ENCODE measurements at regions not wholly inside any gene's neighbourhood (a gene's known extent, or its start where the extent isn't known, plus 50 kb on each side); places are given as distances from the start of the nearest gene placed in this dataset.

DNA sequence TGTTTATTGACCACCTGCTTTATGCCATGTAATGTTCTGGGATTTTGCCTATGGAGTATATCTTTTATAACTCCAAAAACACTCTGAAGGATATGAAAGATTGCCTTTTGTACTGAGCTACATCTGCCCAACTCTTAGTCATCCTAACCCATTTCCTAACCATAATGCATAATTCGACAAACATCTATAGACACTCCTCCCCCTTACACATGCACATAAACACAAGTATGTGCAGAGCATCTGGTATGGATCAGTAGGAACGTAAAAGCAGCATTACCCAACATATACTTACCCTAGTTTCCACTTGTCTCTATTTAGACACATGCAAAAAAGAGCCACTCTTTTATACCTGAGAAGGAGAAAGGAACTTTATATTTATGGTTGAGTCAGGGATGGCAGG lies 272.8 kb downstream of the FAM76B start:
- Histone ChIP-seq H2BK120ac (ENCODE audit: low read depth, low read length) (no peak overlapping the region), H3K4me1 (ENCODE audit: control insufficient read depth, insufficient read depth, low read length) (peaks cover 6% of the 10 kb centered on the region), H3K56ac (ENCODE audit: extremely low read depth, insufficient read depth, low read length) (no peak overlapping the region), H4K20me1 (ENCODE audit: insufficient read depth, low read length) (peaks cover 4% of the 10 kb centered on the region; the same call in 1 of the 2 replicates), H3K27ac (ENCODE audit: insufficient read depth, low read length) (no peak overlapping the region), H4K91ac (ENCODE audit: insufficient read depth, low read depth, low read length) (no peak overlapping the region), H4K5ac (ENCODE audit: low read depth, low read length) (no peak overlapping the region), H4K8ac (ENCODE audit: low read depth in 2 of 2, low read length in 2 of 2) (no peak overlapping the region), H3K27me3 (ENCODE audit: control insufficient read depth, insufficient read depth, low read length) (no peaks in the 10 kb centered on the region), H3K9ac (ENCODE audit: low read depth, low read length) (no peak overlapping the region), H3K36me3 (ENCODE audit: control insufficient read depth, insufficient read depth, low read length) (no peaks in the 10 kb centered on the region), H3K14ac (replicated peaks; ENCODE audit: low read depth, low read length) (no peak overlapping the region), H3K4ac (ENCODE audit: low read depth, low read length) (no peak overlapping the region), H2BK15ac (ENCODE audit: low read depth, low read length) (no peak overlapping the region), H2AFZ (replicated peaks; ENCODE audit: low read length, poor library complexity) (no peak overlapping the region), H2BK5ac (ENCODE audit: low read depth, low read length, poor library complexity, severe bottlenecking) (no peak overlapping the region), H2AK9ac (replicated peaks; ENCODE audit: low read depth, low read length, poor library complexity) (no peak overlapping the region), H2AK5ac (ENCODE audit: low read depth, low read length) (no peak overlapping the region), H3K4me3 (ENCODE audit: insufficient read depth, low read depth, low read length) (no peak overlapping the region), H3K18ac (ENCODE audit: low read depth, low read length) (no peak overlapping the region), H3K9me3 (ENCODE audit: control insufficient read depth, insufficient read depth, low read length) (no peaks in the 10 kb centered on the region), H2BK20ac (ENCODE audit: low read depth, low read length) (0 out of 2 replicates have a peak overlapping the region, but pooled peaks have one; percentile 14), H3K4me2 (ENCODE audit: low read depth, low read length) (peak overlapping the region; percentile 36; the same call in 1 of the 2 replicates), H3K9me1 (ENCODE audit: insufficient read depth, low read length) (peaks cover 5% of the 10 kb centered on the region), H3K79me1 (ENCODE audit: low read depth in 1 of 2, low read length in 2 of 2) (no peaks in the 10 kb centered on the region), H3K23ac (ENCODE audit: low read depth, low read length) (no peak overlapping the region)
- ChIA-PET CTCF (interaction anchor here (0.8 to 1.2 kb wide), 2 partner anchors 173 to 189 kb away, joined by 3 to 4 read pairs; no protein-coding TSS in a partner anchor), POLR2A (ENCODE audit: unreplicated experiment) (no interaction called here)
- no TSS peak for BruUV-seq (replicated peaks)
- dilution Hi-C loops (cut with HindIII; ENCODE audit: low sequenced_read_pairs, unreplicated experiment) (no loop called here), intact Hi-C loops (cut with micrococcal nuclease) (no loop called here), in situ Hi-C loops (cut with MboI; ENCODE audit: low sequenced_read_pairs) (no loop called here)
- peak; percentile 83 for DNase-seq
- TF ChIP-seq MXI1 (IDR thresholded peaks at IDR 0.05; ENCODE audit: borderline replicate concordance, low read depth, low read length) (no peak), CEBPB (IDR thresholded peaks at IDR 0.05; ENCODE audit: low read depth, low read length) (peak; percentile 46; the same call in 1 of the 2 replicates)
- peak; percentile 58 for ATAC-seq (ENCODE audit: low read depth)
- no CpG with 5 or more reads among the region's 2 CpGs for WGBS, 2 experiments (ENCODE audit: extremely low coverage in 2 of 2, insufficient read length in 1 of 2)

Data from IMR-90 (cell line).